Mucosa of stomach (tissue), 1 donor: ENCODE measurements at regions not wholly inside any gene's neighbourhood (a gene's known extent, or its start where the extent isn't known, plus 50 kb on each side); places are given as distances from the start of the nearest gene placed in this dataset.

Experiments
- H3K27me3 ChIP-seq: one replicate; pipeline ENCODE4 v1.7.0; 2013; ENCODE audit warnings: mild to moderate bottlenecking, low read length; ENCODE audit not compliant: control insufficient read depth, insufficient read depth
- H3K36me3 ChIP-seq: one replicate; pipeline ENCODE4 v1.7.0; 2013; ENCODE audit warnings: low read length; ENCODE audit not compliant: control insufficient read depth, insufficient read depth
- H3K4me1 ChIP-seq: one replicate; pipeline ENCODE4 v1.7.0; 2013; ENCODE audit warnings: mild to moderate bottlenecking, low read length; ENCODE audit not compliant: control insufficient read depth, insufficient read depth
- H3K4me3 ChIP-seq: one replicate; pipeline ENCODE4 v1.7.0; 2013; ENCODE audit warnings: low read length
- H3K9ac ChIP-seq: one replicate; pipeline ENCODE4 v1.7.0; 2013; ENCODE audit warnings: mild to moderate bottlenecking, low read length, moderate library complexity
- H3K9me3 ChIP-seq: one replicate; pipeline ENCODE4 v1.7.0; 2013; ENCODE audit warnings: mild to moderate bottlenecking, low read length, moderate library complexity; ENCODE audit not compliant: control insufficient read depth
- donor health status: Pancreatic carcinoma.

DNA sequence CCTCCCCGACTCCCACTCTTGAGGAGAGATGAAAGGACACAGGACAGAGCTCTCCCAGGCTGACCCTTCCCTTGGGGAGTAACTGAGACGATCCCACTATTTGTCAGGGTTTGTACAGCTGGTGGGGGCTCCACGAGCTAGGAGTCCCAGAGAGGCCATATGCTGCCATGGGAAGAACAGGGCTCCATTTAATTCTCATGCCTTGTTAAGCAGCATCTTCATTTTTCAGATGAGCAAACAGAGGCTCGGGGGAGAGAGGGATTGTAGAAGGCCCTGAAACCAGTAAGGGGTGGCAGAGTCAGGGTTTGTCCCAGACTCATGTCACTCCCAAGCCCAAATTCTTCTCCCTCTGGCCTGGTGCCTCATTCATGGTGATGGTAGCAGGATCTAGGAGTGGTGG, 176.4 kb downstream of the NSG2 start:
- no peak overlapping the region for H3K9ac ChIP-seq
- no peaks in the 10 kb centered on the region for H3K4me1 ChIP-seq
- H3K9me3 ChIP-seq, result no peaks in the 10 kb centered on the region
- no peaks in the 10 kb centered on the region for H3K27me3 ChIP-seq
- no peaks in the 10 kb centered on the region for H3K36me3 ChIP-seq
- H3K4me3 ChIP-seq, result no peak overlapping the region

DNA sequence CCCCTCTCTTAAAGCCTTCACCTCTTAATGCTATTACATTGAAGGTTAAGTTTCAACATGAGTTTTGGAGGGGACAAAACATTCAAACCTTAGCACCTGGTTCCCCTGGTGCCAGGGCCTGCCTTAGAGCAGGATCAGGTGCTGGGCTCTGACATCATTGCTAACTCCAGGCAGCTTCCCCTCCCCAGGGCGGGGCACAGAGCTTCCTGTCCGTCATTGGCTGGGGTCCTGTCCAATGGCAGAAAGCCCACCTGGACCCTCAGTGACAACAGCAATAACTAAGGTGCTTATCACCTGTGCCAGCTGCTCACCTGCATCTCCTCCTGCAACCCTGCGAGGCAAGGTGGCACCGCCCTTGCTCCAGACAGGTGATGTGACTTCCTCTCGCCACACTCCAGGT, 177.4 kb downstream of the NSG2 start:
- no peak overlapping the region for H3K4me3 ChIP-seq

DNA sequence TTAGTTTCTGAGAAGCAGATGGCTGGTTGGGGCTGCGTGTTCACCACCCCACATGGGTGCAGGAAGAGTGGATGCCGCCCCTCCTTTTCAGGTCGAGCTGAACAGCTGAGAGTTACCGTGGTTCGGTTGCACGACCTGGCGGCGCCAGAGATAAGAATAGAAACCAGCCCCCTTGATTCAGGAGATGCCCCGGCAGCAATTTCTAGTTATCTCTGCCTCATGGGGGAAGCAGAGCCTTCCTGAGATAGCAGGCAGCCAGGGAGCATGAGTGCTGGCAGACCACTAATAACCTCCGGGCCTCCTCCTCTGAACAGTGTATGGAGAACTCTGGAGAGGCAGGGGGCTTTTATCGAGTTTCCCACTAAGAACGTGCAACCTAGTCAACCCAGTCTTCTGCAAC, 177.8 kb downstream of the NSG2 start:
- no peaks in the 10 kb centered on the region for H3K27me3 ChIP-seq
- H3K9ac ChIP-seq, result no peak overlapping the region
- H3K9me3 ChIP-seq, result no peaks in the 10 kb centered on the region
- H3K36me3 ChIP-seq, result no peaks in the 10 kb centered on the region
- H3K4me1 ChIP-seq, result no peaks in the 10 kb centered on the region
- H3K4me3 ChIP-seq, result no peak overlapping the region

More for the DNA sequence above, 177.4 kb downstream of the NSG2 start:
- H3K36me3 ChIP-seq, result no peaks in the 10 kb centered on the region
- H3K9ac ChIP-seq, result no peak overlapping the region
- H3K9me3 ChIP-seq, result no peaks in the 10 kb centered on the region
- H3K4me1 ChIP-seq, result no peaks in the 10 kb centered on the region
- no peaks in the 10 kb centered on the region for H3K27me3 ChIP-seq

- no peaks in the 10 kb centered on the region for H3K27me3 ChIP-seq
- H3K4me3 ChIP-seq, result no peak overlapping the region
- H3K4me1 ChIP-seq, result no peaks in the 10 kb centered on the region
- H3K36me3 ChIP-seq, result no peaks in the 10 kb centered on the region
- H3K9ac ChIP-seq, result no peak overlapping the region
- H3K9me3 ChIP-seq, result no peaks in the 10 kb centered on the region
Measured at GRCh38 chr5:174229068-174229467, 183.6 kb downstream of the NSG2 start.

DNA sequence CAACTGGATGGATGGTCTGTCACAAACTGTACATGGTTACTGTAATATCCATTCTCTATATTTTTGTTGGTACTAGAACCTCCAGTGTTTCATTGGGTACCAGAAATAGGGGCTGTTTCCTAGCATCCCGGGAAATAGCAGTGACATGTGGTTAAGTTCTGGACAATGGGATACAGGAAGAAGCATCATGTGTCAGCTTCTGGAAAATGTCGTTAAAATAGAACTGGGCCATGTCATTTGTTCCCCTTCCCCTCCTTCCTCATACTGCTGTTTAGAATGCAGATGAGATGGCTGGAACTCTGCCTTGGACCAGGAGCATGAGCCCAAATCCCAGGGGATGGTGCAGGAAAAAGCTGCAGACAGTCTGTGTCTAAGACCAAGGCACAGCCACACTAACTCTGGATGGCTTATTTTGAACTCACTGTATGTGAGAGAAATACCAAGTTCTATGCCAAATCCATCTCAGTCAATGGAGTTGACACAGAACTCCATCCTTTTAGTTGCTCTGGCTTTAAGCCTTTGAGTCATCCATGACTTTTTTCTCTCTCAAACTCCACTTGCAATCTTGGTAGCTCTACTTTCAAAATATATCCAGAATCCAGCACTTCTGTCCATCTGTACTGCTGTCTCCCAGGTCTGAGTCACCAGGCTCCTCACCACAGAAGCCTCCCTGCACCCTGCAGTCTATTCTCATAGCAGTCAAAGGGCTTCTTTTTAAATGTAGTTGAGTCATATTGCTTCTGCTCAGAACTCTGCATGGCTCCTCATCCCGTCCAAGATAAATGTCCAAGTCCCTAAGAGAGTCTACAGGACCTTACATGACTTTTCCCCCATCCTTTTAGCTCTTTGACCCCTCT, 184.2 kb downstream of the NSG2 start:
- Histone ChIP-seq H3K36me3 (no peaks in the 10 kb centered on the region), H3K9ac (no peak overlapping the region), H3K4me1 (no peaks in the 10 kb centered on the region), H3K4me3 (no peak overlapping the region), H3K9me3 (no peaks in the 10 kb centered on the region), H3K27me3 (no peaks in the 10 kb centered on the region)

DNA sequence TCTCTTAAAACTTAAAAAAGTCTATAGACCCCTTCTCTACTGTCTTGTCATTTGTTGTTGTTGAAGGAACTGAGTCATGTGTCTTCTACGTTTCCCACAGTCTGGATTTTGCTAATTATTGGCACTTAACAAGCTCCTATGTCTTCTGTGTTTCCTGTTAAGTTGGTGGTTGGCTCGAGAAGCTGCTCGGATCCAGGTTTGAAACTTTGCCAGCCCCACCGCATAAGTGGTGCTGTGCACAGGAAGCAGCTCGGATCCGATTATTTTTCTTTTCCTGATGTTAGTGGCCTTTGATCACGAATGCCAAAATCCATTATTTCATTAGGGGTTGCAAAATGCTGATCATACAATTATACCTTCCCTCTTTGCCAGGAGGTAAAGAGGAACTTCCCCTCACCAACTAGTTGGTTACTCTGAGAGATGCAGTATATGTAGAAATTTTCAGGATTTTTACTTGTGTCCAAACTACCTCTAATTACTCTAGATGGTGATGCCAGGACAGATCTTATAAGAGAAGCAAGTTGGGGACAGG, 186.5 kb downstream of the NSG2 start:
- no peak overlapping the region for H3K9ac ChIP-seq
- H3K9me3 ChIP-seq, result no peaks in the 10 kb centered on the region
- no peaks in the 10 kb centered on the region for H3K4me1 ChIP-seq
- no peaks in the 10 kb centered on the region for H3K27me3 ChIP-seq
- H3K4me3 ChIP-seq, result no peak overlapping the region
- H3K36me3 ChIP-seq, result no peaks in the 10 kb centered on the region

DNA sequence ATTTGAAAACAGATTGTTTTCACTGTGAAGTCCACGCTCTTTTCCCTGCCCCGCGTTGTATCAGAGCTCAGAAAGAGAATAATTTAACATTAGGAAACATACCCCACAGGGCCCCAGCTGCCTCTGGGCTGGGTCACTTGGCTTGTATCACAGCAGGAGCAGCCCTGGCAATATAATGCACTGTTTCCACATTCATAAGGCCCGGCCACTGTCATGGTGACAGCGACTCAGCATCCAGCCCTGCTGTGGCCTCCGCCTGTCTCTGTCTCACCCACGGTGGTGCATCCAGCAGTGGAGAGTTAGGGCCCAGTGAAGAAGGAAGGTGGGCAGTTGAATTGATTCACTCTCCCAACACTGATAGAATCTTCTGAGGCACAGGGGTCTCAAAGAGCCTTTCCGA, 188.9 kb downstream of the NSG2 start:
- no peaks in the 10 kb centered on the region for H3K27me3 ChIP-seq
- no peak overlapping the region for H3K4me3 ChIP-seq
- H3K4me1 ChIP-seq, result no peaks in the 10 kb centered on the region
- H3K9me3 ChIP-seq, result no peaks in the 10 kb centered on the region
- H3K36me3 ChIP-seq, result no peaks in the 10 kb centered on the region
- no peak overlapping the region for H3K9ac ChIP-seq

DNA sequence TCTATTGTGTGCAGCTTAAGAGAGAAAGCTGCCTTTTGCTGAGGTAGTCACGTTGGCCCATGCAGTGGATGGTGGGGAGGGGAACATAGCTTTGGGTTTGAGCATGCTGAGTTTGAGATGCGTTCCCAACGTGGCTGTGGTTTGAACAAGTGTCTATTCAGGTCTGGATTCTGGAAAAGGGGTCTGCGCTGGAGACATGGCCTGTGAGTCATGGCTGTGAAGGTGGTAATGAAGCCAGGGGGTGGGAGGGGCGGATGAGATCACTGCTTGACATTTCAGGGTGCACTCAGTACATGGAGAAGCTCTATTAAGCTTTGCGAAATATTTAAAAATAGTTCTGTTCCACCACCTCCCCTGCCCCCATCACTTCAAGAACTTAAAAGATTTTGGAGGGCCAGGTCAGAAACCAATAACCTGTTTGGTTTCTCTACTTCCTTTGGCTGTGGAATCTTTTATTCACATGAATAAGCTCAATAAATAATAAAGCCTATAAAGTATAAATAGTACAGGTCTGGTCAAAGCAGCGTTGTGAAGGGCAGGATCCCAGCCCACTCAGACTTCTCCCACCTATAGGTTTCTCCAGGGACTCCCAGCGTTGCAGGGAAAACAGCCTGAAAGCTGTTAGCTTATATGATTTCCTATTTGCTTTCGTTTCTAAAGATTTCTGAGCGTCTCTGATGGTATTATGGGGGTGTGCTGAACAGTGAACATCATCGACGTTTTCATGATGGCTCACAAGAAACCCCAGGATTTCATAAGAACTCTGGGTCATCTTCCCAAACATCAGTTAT, 189.9 kb downstream of the NSG2 start:
- Histone ChIP-seq H3K36me3 (no peaks in the 10 kb centered on the region), H3K4me1 (no peaks in the 10 kb centered on the region), H3K27me3 (no peaks in the 10 kb centered on the region), H3K9me3 (no peaks in the 10 kb centered on the region), H3K9ac (no peak overlapping the region), H3K4me3 (no peak overlapping the region)

DNA sequence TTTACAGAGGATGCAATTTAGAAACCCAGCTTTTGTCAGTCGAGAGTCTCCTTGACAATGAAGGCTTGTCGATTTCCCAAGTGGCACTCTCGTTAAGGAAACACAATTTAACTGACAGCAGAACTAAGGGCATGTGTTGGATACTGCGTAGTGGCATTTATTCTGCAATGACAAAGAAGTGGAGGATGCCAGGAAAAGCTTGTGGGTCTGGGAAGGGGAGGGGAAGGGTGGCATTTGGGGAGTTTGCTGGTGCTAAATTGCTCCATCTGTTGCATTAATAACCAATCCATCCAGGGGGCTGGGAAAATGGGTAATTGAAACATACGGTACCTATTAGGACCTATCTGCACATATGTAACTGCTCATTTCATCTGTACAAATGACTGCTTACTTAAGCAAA, 190.6 kb downstream of the NSG2 start:
- Histone ChIP-seq H3K9me3 (no peaks in the 10 kb centered on the region), H3K4me3 (no peak overlapping the region), H3K36me3 (no peaks in the 10 kb centered on the region), H3K27me3 (no peaks in the 10 kb centered on the region), H3K9ac (no peak overlapping the region), H3K4me1 (no peaks in the 10 kb centered on the region)

- no peaks in the 10 kb centered on the region for H3K36me3 ChIP-seq
- H3K27me3 ChIP-seq, result no peaks in the 10 kb centered on the region
- no peak overlapping the region for H3K4me3 ChIP-seq
- no peaks in the 10 kb centered on the region for H3K4me1 ChIP-seq
- H3K9me3 ChIP-seq, result no peaks in the 10 kb centered on the region
- H3K9ac ChIP-seq, result no peak overlapping the region
Measured at GRCh38 chr5:174239718-174240117, 194.2 kb downstream of the NSG2 start.

GRCh38 chr5:174242573-174242972, 197.1 kb downstream of the NSG2 start:
- H3K4me3 ChIP-seq, result no peak overlapping the region
- H3K4me1 ChIP-seq, result no peaks in the 10 kb centered on the region
- H3K36me3 ChIP-seq, result no peaks in the 10 kb centered on the region
- no peaks in the 10 kb centered on the region for H3K9me3 ChIP-seq
- H3K27me3 ChIP-seq, result no peaks in the 10 kb centered on the region
- H3K9ac ChIP-seq, result no peak overlapping the region

- H3K27me3 ChIP-seq, result no peaks in the 10 kb centered on the region
- no peaks in the 10 kb centered on the region for H3K9me3 ChIP-seq
- H3K9ac ChIP-seq, result no peak overlapping the region
- no peak overlapping the region for H3K4me3 ChIP-seq
- H3K4me1 ChIP-seq, result no peaks in the 10 kb centered on the region
- H3K36me3 ChIP-seq, result no peaks in the 10 kb centered on the region
Measured at GRCh38 chr5:174243904-174244303, 198.4 kb downstream of the NSG2 start.
